ENCODE measurements at regions not wholly inside any gene's neighbourhood (a gene's known extent, or its start where the extent isn't known, plus 50 kb on each side); places are given as distances from the start of the nearest gene placed in this dataset.

- Histone ChIP-seq H3K9me2 (ENCODE audit: insufficient read depth) (no peaks in the 10 kb centered on the region), H3K27me3 (ENCODE audit: insufficient read depth) (no peaks in the 10 kb centered on the region), H3K36me3 (ENCODE audit: insufficient read depth) (no peaks in the 10 kb centered on the region), H4K20me1 (replicated peaks; ENCODE audit: insufficient read depth) (no peaks in the 10 kb centered on the region), H3K4me2 (no peak overlapping the region), H3K79me2 (replicated peaks; ENCODE audit: insufficient read depth) (no peaks in the 10 kb centered on the region), H3K4me3 (no peak overlapping the region), H3F3A (replicated peaks; ENCODE audit: low read depth) (no peaks in the 10 kb centered on the region), H3K27ac (ENCODE audit: low read depth) (no peak overlapping the region), H3K4me1 (ENCODE audit: insufficient read depth) (no peaks in the 10 kb centered on the region), H2AFZ (no peak overlapping the region)
- DNase-seq (ENCODE audit: low spot score) = no peak
- Mint-ChIP-seq H3K4me1 (no peaks in the 10 kb centered on the region), H3K9me3 (no peaks in the 10 kb centered on the region), H3K27ac (no peak overlapping the region; the same call in 1 of the 2 replicates), H3K36me3 (ENCODE audit: low read depth) (no peaks in the 10 kb centered on the region), H3K4me3 (no peak overlapping the region), H3K27me3 (ENCODE audit: insufficient read depth, low read depth, poor library complexity) (no peaks in the 10 kb centered on the region)
- no peak for ATAC-seq
- TF ChIP-seq EZH2 (IDR thresholded peaks at IDR 0.05; ENCODE audit: low read depth, unreplicated experiment) (no peak), CREB1 (CRISPR knock-in tag; IDR thresholded peaks at IDR 0.05; ENCODE audit: low read depth) (no peak), ZNF114 (CRISPR knock-in tag; IDR thresholded peaks at IDR 0.05) (no peak), ZNF462 (CRISPR knock-in tag; IDR thresholded peaks at IDR 0.05) (no peak), ETS1 (IDR thresholded peaks at IDR 0.05) (no peak), REST (IDR thresholded peaks at IDR 0.05; ENCODE audit: unreplicated experiment) (no peak), CTCF (conservative IDR thresholded peaks at IDR 0.05; ENCODE audit: low read depth in 2 of 2) (no peak), JUNB (IDR thresholded peaks at IDR 0.05; ENCODE audit: unreplicated experiment) (no peak), NANOG (IDR thresholded peaks at IDR 0.05; ENCODE audit: borderline replicate concordance) (no peak), STAT1 (IDR thresholded peaks at IDR 0.05; ENCODE audit: unreplicated experiment) (no peak), ZNF331 (CRISPR knock-in tag; IDR thresholded peaks at IDR 0.05; ENCODE audit: low read depth) (no peak), EZH2phosphoT487 (IDR thresholded peaks at IDR 0.05; ENCODE audit: unreplicated experiment) (no peak), POLR2AphosphoS5 (IDR thresholded peaks at IDR 0.05; ENCODE audit: low read depth) (no peak)
Measured at GRCh38 chr3:147760085-147760484, 350.9 kb downstream of the ZIC1 start.

Data from GM23338 (cell line).